Left colon (tissue), 2 donors: ENCODE measurements at regions not wholly inside any gene's neighbourhood (a gene's known extent, or its start where the extent isn't known, plus 50 kb on each side); places are given as distances from the start of the nearest gene placed in this dataset.
"Not testable (repeated sequence)": the region's sequence is repeated elsewhere in the genome, so short reads cannot be mapped to it uniquely, and the experiment has no call there.

Experiments used
- ATAC-seq: fragments of 200-7000 bp; cut with Tn5 transposase; one replicate; pipeline ENCODE4 v1.9.1; 2020; ENCODE audit warnings: mild to moderate bottlenecking, moderate library complexity
- DNase-seq, 2 donors: peaks; one replicate each; pipeline ENCODE4 v3.0.0-alpha.2; 2020
- intact Hi-C, 2 donors: fragments of 100-400 bp; cut with DNase I in 1 of 2; cut with micrococcal nuclease in 1 of 2; formaldehyde crosslinking; loops; one replicate each; pipeline versions ENCODE4 v1.11.2 to v1.14.0; 2022; cut with DNase I, micrococcal nuclease
- donor health status: DM: no; HTN: no; CAD: no.
- donor health status: DM: yes; HTN: yes; CAD: no.

GRCh38 chr19:200203-200602 is 91.0 kb downstream of the PLPP2 start:
- DNase-seq, result peak in 1 of 2 donors; percentile 8
- ATAC-seq, intact Hi-C loops: not testable (repeated sequence)
